Nephron (organoid): ENCODE measurements at regions not wholly inside any gene's neighbourhood (a gene's known extent, or its start where the extent isn't known, plus 50 kb on each side); places are given as distances from the start of the nearest gene placed in this dataset.

Source experiments
- H3K27ac Mint-ChIP-seq, 3 experiments: 2 replicates each; pipeline ENCODE4 v1.8.0; 2020; ENCODE audit warnings: mixed read lengths in 3 of 3, mild to moderate bottlenecking in 2 of 3, moderate library complexity in 1 of 3
- H3K27me3 Mint-ChIP-seq: 2 replicates; pipeline ENCODE4 v1.8.0; 2021; ENCODE audit warnings: low read depth, mild to moderate bottlenecking, moderate library complexity, mixed read lengths
- H3K36me3 Mint-ChIP-seq: 2 replicates; pipeline ENCODE4 v1.8.0; 2020; ENCODE audit warnings: low read depth, mixed read lengths
- H3K4me1 Mint-ChIP-seq: 2 replicates; pipeline ENCODE4 v1.8.0; 2020; ENCODE audit warnings: mixed read lengths
- H3K4me3 Mint-ChIP-seq, 3 experiments: 2 replicates each; pipeline ENCODE4 v1.8.0; 2020; ENCODE audit warnings: mild to moderate bottlenecking in 3 of 3, mixed read lengths in 3 of 3, moderate library complexity in 2 of 3
- H3K9me3 Mint-ChIP-seq: 2 replicates; pipeline ENCODE4 v1.8.0; 2020; ENCODE audit warnings: mixed read lengths
- CTCF ChIP-seq, 3 experiments: fragments of 200-600 bp; sonication (generic); IDR thresholded peaks; one replicate each; pipeline ENCODE4 v1.5.0; 2021; ENCODE audit warnings: antibody characterized with exemption in 3 of 3; ENCODE audit not compliant: unreplicated experiment in 3 of 3

GRCh38 chr13:28555096-28555495 lies 60.2 kb upstream of the FLT1 start:
- no peak for TF ChIP-seq CTCF (IDR thresholded peaks at IDR 0.05; ENCODE audit: unreplicated experiment in 3 of 3)
- Mint-ChIP-seq H3K4me3 (no peak overlapping the region), H3K9me3 (no peaks in the 10 kb centered on the region), H3K27me3 (no peaks in the 10 kb centered on the region), H3K4me1 (no peaks in the 10 kb centered on the region), H3K27ac (no peak overlapping the region), H3K36me3 (no peaks in the 10 kb centered on the region)

GRCh38 chr13:28553971-28554370 lies 59.0 kb upstream of the FLT1 start:
- H3K4me3 Mint-ChIP-seq: no peak overlapping the region
- no peaks in the 10 kb centered on the region for H3K36me3 Mint-ChIP-seq
- H3K27me3 Mint-ChIP-seq: no peaks in the 10 kb centered on the region
- H3K27ac Mint-ChIP-seq: no peak overlapping the region
- H3K9me3 Mint-ChIP-seq: no peaks in the 10 kb centered on the region
- no peak for TF ChIP-seq CTCF (IDR thresholded peaks at IDR 0.05; ENCODE audit: unreplicated experiment in 3 of 3)
- H3K4me1 Mint-ChIP-seq: no peaks in the 10 kb centered on the region

GRCh38 chr13:28552288-28552687 lies 57.4 kb upstream of the FLT1 start:
- TF ChIP-seq CTCF (IDR thresholded peaks at IDR 0.05; ENCODE audit: unreplicated experiment in 3 of 3): no peak
- H3K4me1 Mint-ChIP-seq: no peaks in the 10 kb centered on the region
- no peak overlapping the region for H3K27ac Mint-ChIP-seq
- H3K36me3 Mint-ChIP-seq: no peaks in the 10 kb centered on the region
- peaks cover 11% of the 10 kb centered on the region for H3K27me3 Mint-ChIP-seq
- H3K9me3 Mint-ChIP-seq: no peaks in the 10 kb centered on the region
- H3K4me3 Mint-ChIP-seq: no peak overlapping the region

GRCh38 chr13:28551498-28551895 lies 56.6 kb upstream of the FLT1 start:
- Mint-ChIP-seq H3K9me3 (no peaks in the 10 kb centered on the region), H3K27ac (no peak overlapping the region), H3K4me3 (no peak overlapping the region), H3K4me1 (no peaks in the 10 kb centered on the region), H3K27me3 (peaks cover 14% of the 10 kb centered on the region), H3K36me3 (no peaks in the 10 kb centered on the region)
- TF ChIP-seq CTCF (IDR thresholded peaks at IDR 0.05; ENCODE audit: unreplicated experiment in 3 of 3): no peak

- Mint-ChIP-seq H3K9me3 (no peaks in the 10 kb centered on the region), H3K36me3 (no peaks in the 10 kb centered on the region), H3K27ac (no peak overlapping the region), H3K27me3 (peaks cover 14% of the 10 kb centered on the region), H3K4me1 (no peaks in the 10 kb centered on the region), H3K4me3 (no peak overlapping the region)
- TF ChIP-seq CTCF (IDR thresholded peaks at IDR 0.05; ENCODE audit: unreplicated experiment in 3 of 3): no peak
Observed at GRCh38 chr13:28550721-28551497, 56.0 kb upstream of the FLT1 start.

- Mint-ChIP-seq H3K27ac (no peak overlapping the region), H3K4me3 (no peak overlapping the region), H3K9me3 (no peaks in the 10 kb centered on the region), H3K27me3 (peaks cover 14% of the 10 kb centered on the region), H3K4me1 (no peaks in the 10 kb centered on the region), H3K36me3 (no peaks in the 10 kb centered on the region)
- no peak for TF ChIP-seq CTCF (IDR thresholded peaks at IDR 0.05; ENCODE audit: unreplicated experiment in 3 of 3)
Observed at GRCh38 chr13:28550091-28550490, 55.2 kb upstream of the FLT1 start.
